HFFc6 (cell line): ENCODE measurements at regions not wholly inside any gene's neighbourhood (a gene's known extent, or its start where the extent isn't known, plus 50 kb on each side); places are given as distances from the start of the nearest gene placed in this dataset.

Experiments used
- DNase-seq: peaks from one replicate; pipeline ENCODE4 v3.0.0-alpha.2; 2018
- H3K27ac Mint-ChIP-seq: 2 replicates; pipeline ENCODE4 v1.8.0; 2020; ENCODE audit warnings: mild to moderate bottlenecking, mixed read lengths
- H3K27me3 Mint-ChIP-seq: 2 replicates; pipeline ENCODE4 v1.8.0; 2021; ENCODE audit warnings: mild to moderate bottlenecking, moderate library complexity, mixed read lengths; ENCODE audit not compliant: insufficient read depth
- H3K36me3 Mint-ChIP-seq: 2 replicates; pipeline ENCODE4 v1.8.0; 2021; ENCODE audit warnings: low read depth, mixed read lengths
- H3K4me1 Mint-ChIP-seq: 2 replicates; pipeline ENCODE4 v1.8.0; 2020; ENCODE audit warnings: low read depth, mixed read lengths
- H3K4me3 Mint-ChIP-seq: 2 replicates; pipeline ENCODE4 v1.8.0; 2020; ENCODE audit warnings: mild to moderate bottlenecking, moderate library complexity, mixed read lengths
- H3K9me3 Mint-ChIP-seq: 2 replicates; pipeline ENCODE4 v1.8.0; 2020; ENCODE audit warnings: mild to moderate bottlenecking, mixed read lengths
- TF ChIP-seq, protein P1 (sequence below): fragments of 200-600 bp; sonication (generic); IDR thresholded peaks from 2 replicates; pipeline ENCODE4 v1.5.0; 2021; ENCODE audit warnings: antibody characterized with exemption, mild to moderate bottlenecking

- DNase-seq, result no peak
- Mint-ChIP-seq H3K36me3 (no peaks in the 10 kb centered on the region), H3K27me3 (peaks cover 6% of the 10 kb centered on the region), H3K4me3 (no peak overlapping the region), H3K27ac (no peak overlapping the region), H3K9me3 (no peaks in the 10 kb centered on the region; the same call in 1 of the 2 replicates), H3K4me1 (peaks cover 12% of the 10 kb centered on the region)
- TF ChIP-seq, protein P1, sequence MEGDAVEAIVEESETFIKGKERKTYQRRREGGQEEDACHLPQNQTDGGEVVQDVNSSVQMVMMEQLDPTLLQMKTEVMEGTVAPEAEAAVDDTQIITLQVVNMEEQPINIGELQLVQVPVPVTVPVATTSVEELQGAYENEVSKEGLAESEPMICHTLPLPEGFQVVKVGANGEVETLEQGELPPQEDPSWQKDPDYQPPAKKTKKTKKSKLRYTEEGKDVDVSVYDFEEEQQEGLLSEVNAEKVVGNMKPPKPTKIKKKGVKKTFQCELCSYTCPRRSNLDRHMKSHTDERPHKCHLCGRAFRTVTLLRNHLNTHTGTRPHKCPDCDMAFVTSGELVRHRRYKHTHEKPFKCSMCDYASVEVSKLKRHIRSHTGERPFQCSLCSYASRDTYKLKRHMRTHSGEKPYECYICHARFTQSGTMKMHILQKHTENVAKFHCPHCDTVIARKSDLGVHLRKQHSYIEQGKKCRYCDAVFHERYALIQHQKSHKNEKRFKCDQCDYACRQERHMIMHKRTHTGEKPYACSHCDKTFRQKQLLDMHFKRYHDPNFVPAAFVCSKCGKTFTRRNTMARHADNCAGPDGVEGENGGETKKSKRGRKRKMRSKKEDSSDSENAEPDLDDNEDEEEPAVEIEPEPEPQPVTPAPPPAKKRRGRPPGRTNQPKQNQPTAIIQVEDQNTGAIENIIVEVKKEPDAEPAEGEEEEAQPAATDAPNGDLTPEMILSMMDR, result no peak
Measured at GRCh38 chr4:37540486-37540885, 145.7 kb downstream of the RELL1 start.

DNA sequence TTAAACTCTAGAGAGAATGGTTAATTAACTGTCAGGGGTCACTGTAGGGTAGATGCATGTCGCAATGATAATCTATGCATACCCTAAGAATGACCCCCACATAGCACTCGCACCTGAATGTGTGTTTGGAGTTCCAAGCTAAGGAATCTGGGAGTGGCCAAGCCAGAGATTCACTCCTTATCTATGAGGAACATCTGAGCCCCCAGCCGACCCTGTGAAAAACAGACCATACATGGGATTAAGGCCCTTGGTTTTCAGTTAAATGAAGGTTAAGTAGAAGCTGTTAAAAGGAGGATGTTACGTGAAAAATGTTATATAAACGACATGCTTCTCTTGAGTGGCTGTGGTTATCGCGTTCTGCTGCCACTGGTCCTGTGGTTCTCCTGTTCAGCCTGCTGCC, 147.2 kb downstream of the RELL1 start:
- Mint-ChIP-seq H3K4me1 (peaks cover 13% of the 10 kb centered on the region), H3K4me3 (no peak overlapping the region), H3K27ac (no peak overlapping the region), H3K27me3 (peaks cover 9% of the 10 kb centered on the region), H3K9me3 (no peaks in the 10 kb centered on the region), H3K36me3 (no peaks in the 10 kb centered on the region)
- no peak for DNase-seq
- TF ChIP-seq, protein P1, result no peak

- H3K4me3 Mint-ChIP-seq, result no peak overlapping the region
- peaks cover 13% of the 10 kb centered on the region for H3K4me1 Mint-ChIP-seq
- DNase-seq, result no peak
- H3K36me3 Mint-ChIP-seq, result no peaks in the 10 kb centered on the region
- H3K9me3 Mint-ChIP-seq, result no peaks in the 10 kb centered on the region
- H3K27ac Mint-ChIP-seq, result no peak overlapping the region
- H3K27me3 Mint-ChIP-seq, result peaks cover 9% of the 10 kb centered on the region
- TF ChIP-seq, protein P1, result no peak
Measured at GRCh38 chr4:37537484-37537883, 148.7 kb downstream of the RELL1 start.

GRCh38 chr4:37535872-37536271, 150.3 kb downstream of the RELL1 start:
- peaks cover 3% of the 10 kb centered on the region for H3K27me3 Mint-ChIP-seq
- no peaks in the 10 kb centered on the region for H3K9me3 Mint-ChIP-seq
- no peaks in the 10 kb centered on the region for H3K36me3 Mint-ChIP-seq
- peaks cover 17% of the 10 kb centered on the region for H3K4me1 Mint-ChIP-seq
- no peak for DNase-seq
- H3K4me3 Mint-ChIP-seq, result no peak overlapping the region
- no peak overlapping the region for H3K27ac Mint-ChIP-seq
- TF ChIP-seq, protein P1, result no peak

- TF ChIP-seq, protein P1, result no peak
- no peak overlapping the region for H3K27ac Mint-ChIP-seq
- no peak overlapping the region for H3K4me3 Mint-ChIP-seq
Measured at GRCh38 chr4:37533286-37534033, 152.7 kb downstream of the RELL1 start.

More at GRCh38 chr4:37533286-37534033, 152.7 kb downstream of the RELL1 start:
- peaks cover 3% of the 10 kb centered on the region for H3K27me3 Mint-ChIP-seq
- peaks cover 19% of the 10 kb centered on the region for H3K4me1 Mint-ChIP-seq
- no peak for DNase-seq
- no peaks in the 10 kb centered on the region for H3K36me3 Mint-ChIP-seq
- no peaks in the 10 kb centered on the region for H3K9me3 Mint-ChIP-seq
